Neural cell (in vitro differentiated cells): ENCODE measurements at regions not wholly inside any gene's neighbourhood (a gene's known extent, or its start where the extent isn't known, plus 50 kb on each side); places are given as distances from the start of the nearest gene placed in this dataset.

ENCODE experiments used
- H2AFZ ChIP-seq: fragments of 200-600, 300-800 bp; sonication (generic), shearing (Covaris generic); 2 replicates; pipeline ENCODE4 v1.6.0; 2014; ENCODE audit warnings: low read depth, mild to moderate bottlenecking, antibody characterized with exemption, low read length, moderate library complexity
- H3F3A ChIP-seq: fragments of 200-600 bp; shearing (Covaris generic); 2 replicates; pipeline ENCODE4 v1.6.1; 2016; ENCODE audit warnings: mild to moderate bottlenecking, moderate library complexity, mixed read lengths, antibody characterized with exemption, low read length; ENCODE audit not compliant: insufficient read depth, poor library complexity, severe bottlenecking
- H3K27ac ChIP-seq: fragments of 200-600, 300-800 bp; sonication (generic), shearing (Covaris generic); 2 replicates; pipeline ENCODE4 v1.5.1; 2014; ENCODE audit warnings: mild to moderate bottlenecking, low read length, moderate library complexity
- H3K27me3 ChIP-seq: fragments of 300-800, 200-600 bp; sonication (generic), shearing (Covaris generic); 2 replicates; pipeline ENCODE4 v1.6.0; 2014; ENCODE audit warnings: mild to moderate bottlenecking, low read depth, low read length, moderate library complexity; ENCODE audit not compliant: insufficient read depth
- H3K36me3 ChIP-seq: fragments of 300-800, 200-600 bp; sonication (generic), shearing (Covaris generic); 2 replicates; pipeline ENCODE4 v1.5.1; 2014; ENCODE audit warnings: mild to moderate bottlenecking, antibody characterized with exemption, low read length, moderate library complexity; ENCODE audit not compliant: insufficient read depth
- H3K4me2 ChIP-seq: fragments of 300-800, 200-600 bp; sonication (generic), shearing (Covaris generic); 2 replicates; pipeline ENCODE4 v1.6.0; 2014; ENCODE audit warnings: mild to moderate bottlenecking, low read length
- H3K4me3 ChIP-seq: fragments of 300-800, 200-600 bp; sonication (generic), shearing (Covaris generic); 2 replicates; pipeline ENCODE4 v1.5.1; 2014; ENCODE audit warnings: mild to moderate bottlenecking, low read length, moderate library complexity
- H3K79me2 ChIP-seq: fragments of 200-600 bp; shearing (Covaris generic); replicated peaks from 2 replicates; pipeline ENCODE4 v1.6.0; 2014; ENCODE audit warnings: mild to moderate bottlenecking, low read length, moderate library complexity; ENCODE audit not compliant: insufficient read depth
- H3K9ac ChIP-seq: fragments of 300-800, 200-600 bp; sonication (generic), shearing (Covaris generic); 2 replicates; pipeline ENCODE4 v1.6.1; 2016; ENCODE audit warnings: mild to moderate bottlenecking, low read length, mixed read lengths
- H3K9me2 ChIP-seq: fragments of 200-600 bp; shearing (Covaris generic); 2 replicates; pipeline ENCODE4 v1.6.1; 2016; ENCODE audit warnings: mild to moderate bottlenecking, low read length, mixed read lengths; ENCODE audit not compliant: insufficient read depth
- H3K9me3 ChIP-seq: fragments of 200-600, 300-800 bp; sonication (generic), shearing (Covaris generic); 2 replicates; pipeline ENCODE4 v1.6.1; 2016; ENCODE audit warnings: mild to moderate bottlenecking, mixed run types, low read length, moderate library complexity, mixed read lengths
- H4K20me1 ChIP-seq: fragments of 200-600 bp; shearing (Covaris generic); 2 replicates; pipeline ENCODE4 v1.6.1; 2016; ENCODE audit warnings: mild to moderate bottlenecking, mixed run types; ENCODE audit not compliant: insufficient read depth
- CTCF ChIP-seq: fragments of 450-650 bp; IDR thresholded peaks from 2 replicates; pipeline ENCODE4 v1.5.1; 2014; ENCODE audit warnings: antibody characterized with exemption, mild to moderate bottlenecking, moderate library complexity; ENCODE audit not compliant: poor library complexity, severe bottlenecking
- EP300 ChIP-seq: fragments of 450-650 bp; conservative IDR thresholded peaks from 2 replicates; pipeline ENCODE4 v1.6.1; 2014; ENCODE audit warnings: antibody characterized with exemption, mild to moderate bottlenecking, moderate library complexity; ENCODE audit not compliant: poor library complexity, severe bottlenecking
- EZH2 ChIP-seq: fragments of 200-600, 300-800 bp; shearing (Covaris generic), sonication (generic); IDR thresholded peaks from 2 replicates; pipeline ENCODE4 v1.6.1; 2014; ENCODE audit warnings: antibody characterized with exemption, low read length, borderline replicate concordance, mild to moderate bottlenecking; ENCODE audit not compliant: insufficient read depth, poor library complexity, severe bottlenecking
- MXI1 ChIP-seq: fragments of 450-650 bp; conservative IDR thresholded peaks from 2 replicates; pipeline ENCODE4 v1.6.1; 2014; ENCODE audit warnings: antibody characterized with exemption, mild to moderate bottlenecking; ENCODE audit not compliant: poor library complexity, severe bottlenecking
- POLR2AphosphoS5 ChIP-seq: IDR thresholded peaks from 2 replicates; pipeline ENCODE4 v1.6.1; 2012
- RAD21 ChIP-seq: fragments of 450-650 bp; conservative IDR thresholded peaks from 2 replicates; pipeline ENCODE4 v1.6.1; 2014; ENCODE audit warnings: antibody characterized with exemption, mild to moderate bottlenecking, moderate library complexity
- REST ChIP-seq: IDR thresholded peaks from 2 replicates; pipeline ENCODE4 v1.6.1; 2012; ENCODE audit warnings: borderline replicate concordance
- SMC3 ChIP-seq: fragments of 450-650 bp; conservative IDR thresholded peaks from 2 replicates; pipeline ENCODE4 v1.6.1; 2014; ENCODE audit warnings: antibody characterized with exemption, mild to moderate bottlenecking, moderate library complexity; ENCODE audit not compliant: poor library complexity
- TAF1 ChIP-seq: IDR thresholded peaks from 2 replicates; pipeline ENCODE4 v1.6.1; 2012; ENCODE audit warnings: low read depth

DNA sequence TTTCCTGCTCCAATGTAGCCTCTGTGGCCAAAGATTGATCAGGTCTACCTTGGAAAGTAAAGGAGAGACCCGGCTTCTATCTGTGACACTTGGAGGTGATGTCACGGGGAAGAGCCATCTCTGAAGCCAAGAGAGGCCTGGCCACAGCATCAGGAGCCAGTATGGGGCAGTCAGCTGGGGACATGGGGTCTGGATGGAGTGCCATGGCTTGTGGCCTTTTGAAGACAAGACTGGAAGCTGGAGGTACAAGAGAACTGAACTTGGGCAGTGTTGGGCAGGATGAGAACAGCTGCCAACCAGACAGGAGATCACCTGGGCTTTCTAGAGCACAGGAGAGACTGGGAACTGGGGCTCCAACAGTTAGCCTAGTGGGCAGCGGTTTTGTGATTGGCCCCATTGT is 190.7 kb downstream of the TENT4A start:
- H3K9me3 ChIP-seq: no peaks in the 10 kb centered on the region
- no peak overlapping the region for H2AFZ ChIP-seq
- H3K4me3 ChIP-seq: no peak overlapping the region
- no peaks in the 10 kb centered on the region for H3K9me2 ChIP-seq
- H3F3A ChIP-seq: no peaks in the 10 kb centered on the region
- H3K27me3 ChIP-seq: no peaks in the 10 kb centered on the region
- no peak overlapping the region for H3K9ac ChIP-seq
- no peaks in the 10 kb centered on the region for H3K79me2 ChIP-seq
- H3K36me3 ChIP-seq: no peaks in the 10 kb centered on the region
- H4K20me1 ChIP-seq: no peaks in the 10 kb centered on the region
- no peak overlapping the region for H3K4me2 ChIP-seq
- no peak overlapping the region for H3K27ac ChIP-seq
- no peak for TF ChIP-seq SMC3
- no peak for TF ChIP-seq EP300
- TF ChIP-seq MXI1: no peak
- no peak for TF ChIP-seq RAD21

DNA sequence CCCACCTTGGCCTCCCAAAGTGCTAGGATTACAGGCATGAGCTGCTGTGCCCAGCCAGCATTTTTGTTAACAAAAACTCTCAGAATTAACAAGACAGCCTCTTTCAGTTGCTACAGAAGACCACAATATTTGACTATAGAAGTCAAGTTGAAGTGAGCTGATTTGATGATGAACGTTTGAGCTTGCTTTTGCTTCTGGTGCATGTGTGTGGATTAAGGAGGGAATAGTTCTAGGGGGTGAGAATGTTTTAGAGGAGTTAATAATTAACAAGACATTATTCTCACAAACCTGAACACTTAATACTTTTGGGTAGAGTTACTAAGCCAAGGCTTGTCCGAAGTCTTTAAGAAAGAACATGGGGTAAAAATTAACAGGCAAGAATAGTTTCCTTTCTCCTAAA is 191.6 kb downstream of the TENT4A start:
- no peak overlapping the region for H3K27ac ChIP-seq
- H3K9ac ChIP-seq: no peak overlapping the region
- H3K79me2 ChIP-seq: no peaks in the 10 kb centered on the region
- H3K4me3 ChIP-seq: no peak overlapping the region
- H3K4me2 ChIP-seq: no peak overlapping the region
- no peaks in the 10 kb centered on the region for H3K9me3 ChIP-seq
- no peaks in the 10 kb centered on the region for H3K9me2 ChIP-seq
- H4K20me1 ChIP-seq: no peaks in the 10 kb centered on the region
- H3K27me3 ChIP-seq: no peaks in the 10 kb centered on the region
- H3F3A ChIP-seq: no peaks in the 10 kb centered on the region
- no peak overlapping the region for H2AFZ ChIP-seq
- no peaks in the 10 kb centered on the region for H3K36me3 ChIP-seq
- TF ChIP-seq REST (no peak), SMC3 (no peak), CTCF (no peak), EP300 (no peak), TAF1 (no peak), EZH2 (no peak), POLR2AphosphoS5 (no peak), RAD21 (no peak), MXI1 (no peak)

DNA sequence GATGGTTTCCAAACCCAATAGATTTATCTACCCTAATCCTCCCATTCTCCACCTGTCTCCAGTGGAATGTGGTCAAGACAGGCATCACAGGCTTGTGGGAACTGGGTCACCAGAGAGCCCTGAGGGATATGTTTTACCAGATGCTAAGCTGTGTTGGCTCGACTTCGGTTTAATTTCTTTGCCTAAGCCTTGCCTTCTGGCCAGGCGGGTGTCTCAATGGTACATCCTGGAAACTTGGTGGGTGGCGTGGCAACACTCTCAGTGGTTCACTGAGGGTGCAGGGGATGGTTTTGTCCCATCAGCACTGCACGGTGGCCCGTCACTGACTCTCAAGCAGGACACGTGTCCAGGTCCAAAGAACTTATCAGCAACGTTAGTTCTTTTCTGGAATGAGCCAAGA is 192.2 kb downstream of the TENT4A start:
- Histone ChIP-seq H3K27me3 (no peaks in the 10 kb centered on the region), H3K9me3 (no peaks in the 10 kb centered on the region), H3F3A (no peaks in the 10 kb centered on the region), H3K27ac (no peak overlapping the region), H3K79me2 (no peaks in the 10 kb centered on the region), H4K20me1 (no peaks in the 10 kb centered on the region), H2AFZ (no peak overlapping the region), H3K36me3 (no peaks in the 10 kb centered on the region), H3K9me2 (no peaks in the 10 kb centered on the region), H3K9ac (no peak overlapping the region), H3K4me2 (no peak overlapping the region), H3K4me3 (no peak overlapping the region)
- TF ChIP-seq REST (no peak), SMC3 (no peak), CTCF (no peak), EP300 (no peak)
